ENCODE measurements at regions not wholly inside any gene's neighbourhood (a gene's known extent, or its start where the extent isn't known, plus 50 kb on each side); places are given as distances from the start of the nearest gene placed in this dataset.

- Histone ChIP-seq H3K9me3 (ENCODE audit: low read depth) (no peaks in the 10 kb centered on the region), H3K27ac (peak overlapping the region; percentile 93), H3K27me3 (no peaks in the 10 kb centered on the region), H3K4me3 (peak overlapping the region; percentile 25), H4K20me1 (ENCODE audit: low read depth) (no peaks in the 10 kb centered on the region), H3K9ac (no peak overlapping the region), H2AFZ (replicated peaks) (no peak overlapping the region), H3K4me2 (peak overlapping the region; percentile 82), H3K36me3 (no peaks in the 10 kb centered on the region), H3K4me1 (peaks cover 44% of the 10 kb centered on the region), H3F3A (ENCODE audit: low read depth) (peaks cover 19% of the 10 kb centered on the region), H3K79me2 (ENCODE audit: low read depth) (peaks cover 65% of the 10 kb centered on the region)
- Mint-ChIP-seq H3K4me3 (peak overlapping the region; percentile 57), H3K4me1 (peaks cover 47% of the 10 kb centered on the region), H3K27ac (peak overlapping the region; percentile 50), H3K9me3 (no peaks in the 10 kb centered on the region), H3K27me3 (ENCODE audit: insufficient read depth, low read depth) (peaks cover 3% of the 10 kb centered on the region), H3K36me3 (no peaks in the 10 kb centered on the region)
- TF ChIP-seq CTCF (IDR thresholded peaks at IDR 0.05): no peak
- DNase-seq (ENCODE audit: low spot score): peak; percentile 76
Measured at GRCh38 chr4:24328711-24329110, 255.6 kb downstream of the DHX15 start.

DNA sequence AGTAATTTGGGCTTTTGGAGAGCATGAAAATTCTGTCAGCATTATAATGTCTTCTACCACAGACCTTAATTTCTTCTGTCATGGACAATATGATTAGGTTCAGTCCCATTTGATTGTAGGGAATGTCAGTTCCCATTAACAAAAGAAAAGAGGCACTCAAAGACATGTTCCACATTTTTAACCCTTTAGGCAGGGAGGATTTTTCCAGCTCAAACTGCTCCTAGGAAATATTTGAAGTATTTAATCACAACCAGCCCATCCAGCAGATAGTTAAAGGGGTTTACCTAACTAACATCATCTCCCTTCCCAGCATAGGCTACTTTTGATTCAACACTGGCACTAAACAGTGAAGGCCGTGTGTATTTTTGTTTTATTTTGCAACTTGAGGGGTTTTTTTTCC lies 256.0 kb downstream of the DHX15 start:
- TF ChIP-seq EZH2 (IDR thresholded peaks at IDR 0.05) (no peak), CTCF (IDR thresholded peaks at IDR 0.05) (no peak), EZH2phosphoT487 (IDR thresholded peaks at IDR 0.05) (no peak)
- H3K4me2 ChIP-seq: peak overlapping the region; percentile 82
- H3K27ac ChIP-seq: peak overlapping the region; percentile 93
- no peaks in the 10 kb centered on the region for H3K9me3 ChIP-seq (ENCODE audit: low read depth)
- H3F3A ChIP-seq (ENCODE audit: low read depth): peaks cover 19% of the 10 kb centered on the region
- no peaks in the 10 kb centered on the region for H3K36me3 Mint-ChIP-seq
- H3K9ac ChIP-seq: no peak overlapping the region
- DNase-seq (ENCODE audit: low spot score): no peak
- H3K4me3 ChIP-seq: peak overlapping the region; percentile 25
- H3K27me3 Mint-ChIP-seq (ENCODE audit: insufficient read depth, low read depth): peaks cover 4% of the 10 kb centered on the region
- H3K9me3 Mint-ChIP-seq: no peaks in the 10 kb centered on the region
- H2AFZ ChIP-seq (replicated peaks): no peak overlapping the region
- peaks cover 44% of the 10 kb centered on the region for H3K4me1 ChIP-seq
- H3K4me1 Mint-ChIP-seq: peaks cover 51% of the 10 kb centered on the region
- no peaks in the 10 kb centered on the region for H3K36me3 ChIP-seq
- H3K27ac Mint-ChIP-seq: peak overlapping the region; percentile 50
- H3K79me2 ChIP-seq (ENCODE audit: low read depth): peaks cover 66% of the 10 kb centered on the region
- no peaks in the 10 kb centered on the region for H3K27me3 ChIP-seq
- H3K4me3 Mint-ChIP-seq: no peak overlapping the region
- no peaks in the 10 kb centered on the region for H4K20me1 ChIP-seq (ENCODE audit: low read depth)

GRCh38 chr4:24322995-24323394 lies 261.4 kb downstream of the DHX15 start:
- Histone ChIP-seq H3K4me1 (peaks cover 46% of the 10 kb centered on the region), H3K36me3 (no peaks in the 10 kb centered on the region), H3K4me3 (peak overlapping the region; percentile 14), H3K27ac (peak overlapping the region; percentile 75), H3F3A (ENCODE audit: low read depth) (peaks cover 30% of the 10 kb centered on the region), H3K4me2 (peak overlapping the region; percentile 88), H3K27me3 (no peaks in the 10 kb centered on the region), H3K9ac (no peak overlapping the region), H4K20me1 (ENCODE audit: low read depth) (no peaks in the 10 kb centered on the region), H2AFZ (replicated peaks) (no peak overlapping the region), H3K9me3 (ENCODE audit: low read depth) (no peaks in the 10 kb centered on the region), H3K79me2 (ENCODE audit: low read depth) (peaks cover 29% of the 10 kb centered on the region)
- no peaks in the 10 kb centered on the region for H3K9me3 Mint-ChIP-seq
- DNase-seq (ENCODE audit: low spot score): no peak
- no peaks in the 10 kb centered on the region for H3K36me3 Mint-ChIP-seq
- peaks cover 71% of the 10 kb centered on the region for H3K4me1 Mint-ChIP-seq
- TF ChIP-seq EZH2 (IDR thresholded peaks at IDR 0.05) (no peak), EZH2phosphoT487 (IDR thresholded peaks at IDR 0.05) (no peak), CTCF (IDR thresholded peaks at IDR 0.05) (no peak)
- H3K27me3 Mint-ChIP-seq (ENCODE audit: insufficient read depth, low read depth): peaks cover 7% of the 10 kb centered on the region
- H3K27ac Mint-ChIP-seq: no peak overlapping the region
- H3K4me3 Mint-ChIP-seq: no peak overlapping the region

All from neural progenitor cell (in vitro differentiated cells).